HCEC 1CT (cell line): ENCODE measurements at regions not wholly inside any gene's neighbourhood (a gene's known extent, or its start where the extent isn't known, plus 50 kb on each side); places are given as distances from the start of the nearest gene placed in this dataset.

Experiments used
- DNase-seq: peaks from one replicate; pipeline ENCODE4 v3.0.0-alpha.2; 2017

DNA sequence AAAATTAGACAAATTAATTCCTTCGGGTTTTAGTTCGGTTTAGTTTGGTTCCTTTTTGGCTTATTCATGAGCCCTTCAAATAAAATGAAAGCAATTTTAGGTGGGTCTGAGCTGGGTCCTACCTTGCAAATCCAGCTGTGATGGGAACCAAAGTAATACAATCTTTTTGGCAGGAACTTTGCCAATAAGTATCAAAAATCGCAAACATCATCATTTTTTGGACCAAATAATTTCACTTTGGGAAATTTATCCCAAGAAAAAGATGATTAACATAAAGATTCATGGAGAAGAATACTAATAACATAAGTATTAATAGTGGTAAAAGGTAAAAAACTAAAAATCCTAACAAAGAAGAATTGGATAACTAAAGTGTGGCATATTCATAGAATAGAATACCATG is 67.8 kb upstream of the MYOCD start:
- DNase-seq = no peak

DNA sequence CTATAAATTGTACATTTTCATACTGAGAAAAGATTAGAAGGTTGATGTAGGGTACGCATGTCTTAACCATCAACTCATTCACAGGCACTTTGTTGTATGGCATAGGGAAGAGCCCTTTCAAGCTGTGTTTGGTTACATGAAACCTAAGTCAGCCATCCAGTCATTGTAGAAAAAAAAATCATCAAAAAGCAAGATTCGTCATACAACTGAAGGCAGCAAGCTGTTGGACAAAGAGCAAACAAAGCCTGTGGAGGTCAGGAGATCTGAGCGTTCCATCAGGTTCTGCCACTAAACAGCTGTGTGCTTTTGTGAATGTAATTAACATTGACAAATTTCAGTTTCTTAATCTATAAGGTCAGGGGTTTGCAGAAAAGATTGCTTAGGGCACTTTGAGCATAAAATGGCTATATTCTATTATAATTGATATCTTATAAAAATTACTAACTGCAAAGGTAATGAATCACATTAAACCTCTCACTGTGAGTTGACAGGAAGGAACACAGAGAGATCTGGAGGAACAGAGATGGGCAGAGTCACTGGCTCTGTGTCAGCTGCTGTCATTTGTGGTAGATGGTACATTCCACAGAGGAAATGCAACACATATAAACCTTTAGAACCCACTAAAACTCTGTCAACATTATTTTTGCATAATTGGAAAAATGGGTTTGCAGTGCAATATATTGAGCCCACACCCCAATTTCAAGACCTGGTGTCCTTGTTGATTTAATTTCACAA is 66.3 kb upstream of the MYOCD start:
- DNase-seq = peak; percentile 24

DNA sequence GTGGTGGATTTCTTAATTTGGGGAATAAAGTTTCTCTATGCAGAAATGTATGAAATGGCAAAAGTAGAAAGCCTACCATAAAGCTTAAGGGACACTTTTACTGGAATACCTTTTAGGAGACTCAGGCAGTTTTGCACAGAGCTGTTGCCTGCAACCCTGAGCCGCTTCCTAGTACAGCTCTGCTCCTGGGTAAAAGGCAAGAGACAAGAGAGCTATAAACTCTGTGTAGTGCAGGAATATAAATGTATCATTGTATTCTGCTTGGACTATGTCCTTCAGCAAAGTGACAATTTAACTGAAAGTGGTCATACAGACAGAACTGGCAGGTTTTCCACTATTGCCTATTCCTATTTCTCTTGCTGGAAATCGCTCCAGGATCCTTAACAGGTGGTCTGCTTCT is 65.3 kb upstream of the MYOCD start:
- no peak for DNase-seq

DNA sequence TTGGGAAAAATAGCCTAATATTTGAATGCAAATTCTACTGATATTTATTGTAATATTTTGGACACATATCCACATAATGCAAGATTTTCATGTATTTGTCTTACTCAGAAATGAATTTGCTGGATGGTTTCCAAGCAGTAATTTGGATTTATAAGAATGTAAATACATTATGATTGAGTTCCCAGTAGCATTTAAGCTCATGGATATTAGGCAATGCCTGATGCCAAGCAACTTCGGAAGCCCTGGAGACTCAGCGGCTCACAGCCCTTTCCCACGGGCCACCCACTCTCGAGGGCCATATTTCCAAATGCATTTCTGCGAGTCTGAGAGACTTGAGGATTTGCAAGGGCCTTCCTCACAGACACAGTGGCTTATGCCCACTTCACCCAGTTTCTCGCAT is 62.1 kb upstream of the MYOCD start:
- no peak for DNase-seq

DNA sequence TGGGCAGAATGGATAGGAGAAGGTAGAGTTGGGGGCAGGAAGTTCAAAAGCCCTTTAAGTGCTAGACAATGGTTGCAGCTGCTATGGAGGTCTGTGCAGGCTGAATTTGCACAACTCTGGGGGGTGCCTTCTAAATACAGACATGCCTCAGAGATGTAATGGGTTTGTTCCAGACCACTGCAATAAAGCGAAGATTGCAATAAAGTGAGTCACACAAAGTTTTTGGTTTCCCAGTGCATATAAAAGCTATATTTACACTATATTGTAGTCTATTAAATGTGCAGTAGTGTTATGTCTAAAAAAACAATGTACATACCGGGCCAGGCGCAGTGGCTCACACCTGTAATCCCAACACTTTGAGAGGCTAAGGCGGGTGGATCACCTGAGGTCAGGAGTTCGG is 60.5 kb upstream of the MYOCD start:
- DNase-seq = peak; percentile 62

DNA sequence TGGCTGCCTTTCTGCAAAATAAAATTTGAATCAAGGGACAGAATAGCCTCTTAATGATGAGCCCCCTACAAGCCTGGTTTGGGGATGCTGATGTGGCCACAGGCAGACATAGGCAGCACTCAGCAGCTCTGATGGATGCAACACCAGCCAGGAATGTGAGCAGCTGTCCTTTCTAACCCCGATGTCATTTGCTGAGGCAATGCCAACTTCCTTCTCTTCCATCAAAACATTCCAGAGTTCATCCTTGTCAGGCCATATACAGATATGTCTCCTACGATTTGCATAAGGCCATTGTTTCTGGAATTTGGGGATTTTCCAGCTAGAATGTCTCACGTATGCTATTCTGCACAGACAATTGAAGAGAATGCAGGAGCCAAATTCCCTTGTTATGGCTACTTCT is 52.1 kb upstream of the MYOCD start:
- DNase-seq = peak; percentile 82
